GM20431 (cell line): ENCODE measurements at regions not wholly inside any gene's neighbourhood (a gene's known extent, or its start where the extent isn't known, plus 50 kb on each side); places are given as distances from the start of the nearest gene placed in this dataset.

Experiments
- in situ Hi-C: fragments of 300-500 bp; cut with MseI, MboI; formaldehyde crosslinking; loops from one replicate; pipeline ENCODE4 v1.15.0; 2020; ENCODE audit warnings: low sequenced_read_pairs; ENCODE audit not compliant: unreplicated experiment

- in situ Hi-C loops, result no loop called here
Measured at GRCh38 chr11:80626721-80627120, 1185.9 kb upstream of the TENM4 start.

DNA sequence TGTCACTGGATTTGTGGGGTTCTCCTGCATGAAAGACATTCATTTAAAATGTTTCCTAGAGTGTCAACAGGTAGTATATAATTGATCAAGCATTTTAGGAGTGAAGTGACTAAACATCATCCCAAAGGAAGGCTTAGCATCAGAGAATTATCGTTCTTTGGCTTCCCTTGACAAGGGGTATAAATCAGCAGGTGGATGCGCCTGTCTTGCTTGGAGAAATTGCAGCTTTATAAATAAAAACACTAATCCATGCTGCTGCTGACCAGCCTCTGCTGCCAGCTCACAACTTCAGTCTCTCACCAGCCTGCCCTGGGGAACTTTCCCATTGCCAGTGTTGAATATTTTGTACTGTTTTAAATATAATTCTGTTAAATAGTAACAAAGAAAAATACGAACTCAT lies 1184.7 kb upstream of the TENM4 start:
- in situ Hi-C loops, result no loop called here

DNA sequence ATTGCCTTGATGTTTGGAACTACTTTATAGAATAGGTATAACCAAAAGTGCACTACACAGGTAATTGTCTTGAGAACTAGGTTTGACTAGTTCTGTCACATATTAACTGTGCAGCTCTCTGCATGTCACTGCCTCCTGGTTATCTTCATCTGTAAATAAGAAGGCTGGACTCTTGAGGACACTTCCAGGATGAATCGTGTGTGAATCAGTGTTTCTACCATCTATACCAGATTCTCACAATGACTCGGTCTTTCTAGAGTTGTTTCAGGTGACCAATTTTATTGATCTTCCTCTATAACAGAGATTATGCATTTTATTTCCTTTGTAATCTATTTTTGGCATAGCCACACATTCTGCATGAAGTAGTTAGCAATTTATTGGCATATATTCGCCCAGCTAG lies 1181.0 kb upstream of the TENM4 start:
- in situ Hi-C loops, result no loop called here

GRCh38 chr11:80620867-80621266 lies 1180.0 kb upstream of the TENM4 start:
- in situ Hi-C loops, result no loop called here

GRCh38 chr11:80617156-80617555 lies 1176.3 kb upstream of the TENM4 start:
- in situ Hi-C loops, result no loop called here

GRCh38 chr11:80616070-80616800 lies 1175.4 kb upstream of the TENM4 start:
- in situ Hi-C loops, result no loop called here

DNA sequence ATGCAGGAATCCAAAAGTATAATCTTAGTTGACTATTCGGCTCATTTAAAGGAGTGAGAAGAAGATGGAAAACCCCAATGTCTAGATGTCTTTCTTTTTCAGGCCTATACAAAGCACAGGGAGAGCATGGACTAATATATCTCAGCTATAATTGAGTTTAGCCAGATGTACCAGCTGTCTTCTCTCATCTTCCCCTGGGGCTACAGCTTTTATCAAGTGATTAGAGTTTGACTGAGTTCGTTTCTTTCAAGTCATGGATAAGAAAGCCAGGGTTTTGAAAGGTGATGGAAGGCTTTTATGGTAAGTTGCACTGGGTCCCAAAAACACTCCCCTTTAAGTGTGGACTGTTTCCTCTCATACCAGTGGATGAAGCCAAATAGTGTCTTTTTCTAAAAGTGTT lies 1172.8 kb upstream of the TENM4 start:
- in situ Hi-C loops, result no loop called here

DNA sequence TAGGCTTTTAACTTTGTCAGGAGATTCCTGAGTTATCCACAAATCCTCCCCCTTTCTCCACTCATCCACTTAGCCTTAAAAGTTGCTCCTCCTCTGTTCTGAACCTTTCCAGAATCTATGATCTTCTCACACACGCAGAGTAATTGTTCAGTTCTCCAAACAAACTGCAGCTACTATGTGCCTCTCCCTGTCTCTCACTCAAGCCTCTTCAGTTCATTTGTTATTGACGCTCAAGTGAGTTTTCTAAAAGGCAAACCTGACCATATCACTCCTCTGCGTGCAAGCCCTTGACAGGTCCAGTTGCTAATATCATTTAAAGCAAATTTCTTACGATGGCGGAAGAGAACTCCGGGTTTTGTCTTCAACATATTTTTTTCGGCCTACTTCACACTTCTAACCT lies 1169.7 kb upstream of the TENM4 start:
- in situ Hi-C loops, result no loop called here

GRCh38 chr11:80603472-80603871 lies 1162.6 kb upstream of the TENM4 start:
- in situ Hi-C loops, result no loop called here

DNA sequence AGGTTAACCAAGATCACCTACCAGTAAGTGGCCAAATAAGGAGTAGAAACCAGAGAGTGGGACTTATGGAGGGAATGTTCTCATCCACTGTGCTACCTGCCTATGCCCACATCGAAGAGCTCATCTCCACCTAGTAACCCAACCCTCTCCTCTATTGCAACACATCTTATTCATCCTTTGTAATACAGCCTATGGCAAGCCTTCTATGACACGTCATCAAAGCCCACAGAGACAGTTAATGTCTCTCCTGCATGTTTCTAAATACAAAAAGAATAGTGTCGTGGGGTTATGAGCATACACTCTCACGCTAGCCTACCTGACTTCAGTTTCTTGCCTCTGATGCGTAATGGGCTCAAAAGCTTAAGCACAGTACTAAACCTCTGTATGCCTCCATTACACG lies 1158.1 kb upstream of the TENM4 start:
- in situ Hi-C loops, result no loop called here

- in situ Hi-C loops, result no loop called here
Measured at GRCh38 chr11:80596291-80596810, 1155.5 kb upstream of the TENM4 start.

DNA sequence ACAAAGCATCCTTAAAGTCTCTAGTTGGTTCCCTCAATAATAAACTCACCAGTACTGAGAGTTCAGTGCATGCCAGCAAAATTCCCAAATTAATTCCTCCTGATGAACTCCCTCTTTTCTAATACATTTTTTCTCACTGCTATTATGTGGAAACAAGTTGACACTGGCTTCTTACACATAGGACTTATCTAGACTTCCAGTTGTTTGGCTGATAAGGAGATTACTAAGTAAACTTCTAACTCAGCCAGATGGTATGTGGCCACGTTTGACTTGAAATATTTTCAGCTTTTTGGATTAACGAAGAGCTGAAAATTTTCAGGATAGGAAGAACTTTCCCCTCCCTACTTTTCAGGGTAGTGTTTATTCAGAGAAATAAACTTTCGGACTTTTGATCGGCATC lies 1154.2 kb upstream of the TENM4 start:
- in situ Hi-C loops, result no loop called here

- in situ Hi-C loops, result no loop called here
Measured at GRCh38 chr11:80593648-80594374, 1153.0 kb upstream of the TENM4 start.

- in situ Hi-C loops, result no loop called here
Measured at GRCh38 chr11:80592546-80592945, 1151.7 kb upstream of the TENM4 start.

- in situ Hi-C loops, result no loop called here
Measured at GRCh38 chr11:80587906-80588305, 1147.1 kb upstream of the TENM4 start.

GRCh38 chr11:80586464-80586863 lies 1145.6 kb upstream of the TENM4 start:
- in situ Hi-C loops, result no loop called here

DNA sequence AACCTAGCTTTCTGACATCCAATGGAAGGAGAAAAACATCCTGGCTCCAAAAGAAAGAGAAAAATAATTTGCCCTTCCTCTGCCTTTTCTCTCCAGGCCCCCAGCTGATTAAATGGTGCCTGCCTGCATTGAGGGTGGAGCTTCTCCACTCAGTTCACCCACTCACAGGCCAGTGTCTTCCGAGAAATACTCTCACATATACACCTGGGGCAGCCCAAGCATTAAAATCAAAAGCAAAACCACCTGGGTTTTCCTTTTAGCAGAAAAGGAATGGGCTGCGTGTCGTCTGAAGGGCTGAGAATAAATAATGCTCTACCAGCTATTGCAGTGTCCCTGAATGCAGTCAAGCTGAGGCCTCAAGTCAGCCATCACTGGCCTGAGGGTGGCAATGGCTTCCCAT lies 1143.8 kb upstream of the TENM4 start:
- in situ Hi-C loops, result no loop called here

GRCh38 chr11:80569832-80570231 lies 1129.0 kb upstream of the TENM4 start:
- in situ Hi-C loops, result no loop called here

- in situ Hi-C loops, result no loop called here
Measured at GRCh38 chr11:80565231-80565630, 1124.4 kb upstream of the TENM4 start.

DNA sequence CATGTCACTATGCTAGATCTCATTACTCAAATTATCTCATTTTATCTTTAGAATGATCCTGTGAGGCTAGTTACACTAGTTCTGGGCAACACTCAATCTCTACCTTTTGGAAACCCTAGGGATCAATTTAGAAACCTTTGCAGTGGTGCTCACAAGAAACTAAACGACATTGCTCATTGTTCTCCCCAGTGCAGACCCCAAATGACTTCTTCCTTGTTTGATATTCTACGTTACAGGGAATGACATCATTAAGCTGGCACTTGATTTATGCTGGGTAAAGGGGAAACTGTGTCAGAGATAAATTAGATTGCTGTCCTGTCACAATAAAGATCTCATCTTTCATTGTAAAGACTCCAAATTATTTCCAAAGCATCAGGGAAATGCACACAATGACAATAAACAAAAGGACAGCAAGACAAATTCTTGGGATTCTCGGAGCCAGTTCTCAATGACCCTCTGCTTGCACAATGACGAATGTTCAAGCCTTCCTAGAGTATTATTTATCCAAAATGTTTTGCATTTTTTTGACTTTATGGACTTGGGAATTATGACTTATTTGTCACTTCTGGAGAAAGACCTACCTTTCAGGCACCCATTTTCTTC lies 1121.8 kb upstream of the TENM4 start:
- in situ Hi-C loops, result no loop called here

DNA sequence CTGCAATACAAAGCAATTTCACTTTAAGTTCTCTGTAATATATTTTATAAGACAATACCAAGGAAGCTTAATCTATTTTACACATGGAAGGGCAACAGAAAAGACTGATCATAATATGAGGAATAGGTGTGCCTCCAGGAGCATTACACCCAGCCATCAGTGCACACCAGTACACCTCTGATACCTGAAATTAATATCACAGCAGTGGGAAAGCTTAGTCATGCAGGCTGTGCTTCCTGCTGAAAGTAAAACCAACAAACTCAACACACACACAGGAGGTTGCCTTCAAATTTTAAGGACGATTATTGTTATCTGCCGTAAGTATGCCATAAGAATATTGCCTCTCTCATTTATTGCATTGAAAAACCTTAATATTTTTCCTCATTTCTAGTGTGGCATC lies 1119.1 kb upstream of the TENM4 start:
- in situ Hi-C loops, result no loop called here
